ENCODE measurements at regions not wholly inside any gene's neighbourhood (a gene's known extent, or its start where the extent isn't known, plus 50 kb on each side); places are given as distances from the start of the nearest gene placed in this dataset.

GRCh38 chr2:207448006-207448405 is 81.8 kb upstream of the CREB1 start:
- TF ChIP-seq POLR2A (IDR thresholded peaks at IDR 0.05) (no peak), CTCF (IDR thresholded peaks at IDR 0.05) (no peak)

All from adrenal gland (tissue), 5 donors.